ENCODE measurements at regions not wholly inside any gene's neighbourhood (a gene's known extent, or its start where the extent isn't known, plus 50 kb on each side); places are given as distances from the start of the nearest gene placed in this dataset.

- no peak for DNase-seq (ENCODE audit: low read depth in 1 of 2, low spot score in 1 of 2)
- in situ Hi-C loops (cut with HindIII; ENCODE audit: low pct_unique_long_range_greater_than_20kb, low sequenced_read_pairs) = no loop called here
- no peak for TF ChIP-seq JUND (IDR thresholded peaks at IDR 0.05; ENCODE audit: low read depth)
These were observed 163.7 kb downstream of the FBXO15 start for GRCh38 chr18:73983970-73984369.

- DNase-seq (ENCODE audit: low read depth in 1 of 2, low spot score in 1 of 2) = no peak
- in situ Hi-C loops (cut with HindIII; ENCODE audit: low pct_unique_long_range_greater_than_20kb, low sequenced_read_pairs) = no loop called here
- no peak for TF ChIP-seq JUND (IDR thresholded peaks at IDR 0.05; ENCODE audit: low read depth)
These were observed 164.1 kb downstream of the FBXO15 start for GRCh38 chr18:73983496-73983895.

- no peak for TF ChIP-seq JUND (IDR thresholded peaks at IDR 0.05; ENCODE audit: low read depth)
- no peak for DNase-seq (ENCODE audit: low read depth in 1 of 2, low spot score in 1 of 2)
- in situ Hi-C loops (cut with HindIII; ENCODE audit: low pct_unique_long_range_greater_than_20kb, low sequenced_read_pairs) = no loop called here
These were observed 165.8 kb downstream of the FBXO15 start for GRCh38 chr18:73981796-73982195.

- in situ Hi-C loops (cut with HindIII; ENCODE audit: low pct_unique_long_range_greater_than_20kb, low sequenced_read_pairs) = no loop called here
- DNase-seq (ENCODE audit: low read depth in 1 of 2, low spot score in 1 of 2) = peak; percentile 9 to 72
- TF ChIP-seq JUND (IDR thresholded peaks at IDR 0.05; ENCODE audit: low read depth) = no peak
These were observed 167.2 kb downstream of the FBXO15 start for GRCh38 chr18:73980289-73980979.

GRCh38 chr18:73979742-73980141 lies 167.9 kb downstream of the FBXO15 start:
- no peak for DNase-seq (ENCODE audit: low read depth in 1 of 2, low spot score in 1 of 2)
- in situ Hi-C loops (cut with HindIII; ENCODE audit: low pct_unique_long_range_greater_than_20kb, low sequenced_read_pairs) = no loop called here
- TF ChIP-seq JUND (IDR thresholded peaks at IDR 0.05; ENCODE audit: low read depth) = no peak

- no peak for DNase-seq (ENCODE audit: low read depth in 1 of 2, low spot score in 1 of 2)
- in situ Hi-C loops (cut with HindIII; ENCODE audit: low pct_unique_long_range_greater_than_20kb, low sequenced_read_pairs) = no loop called here
- TF ChIP-seq JUND (IDR thresholded peaks at IDR 0.05; ENCODE audit: low read depth) = no peak
These were observed 171.2 kb downstream of the FBXO15 start for GRCh38 chr18:73976433-73976832.

- DNase-seq (ENCODE audit: low read depth in 1 of 2, low spot score in 1 of 2) = no peak
- in situ Hi-C loops (cut with HindIII; ENCODE audit: low pct_unique_long_range_greater_than_20kb, low sequenced_read_pairs) = no loop called here
- no peak for TF ChIP-seq JUND (IDR thresholded peaks at IDR 0.05; ENCODE audit: low read depth)
These were observed 172.4 kb downstream of the FBXO15 start for GRCh38 chr18:73975266-73975665.

GRCh38 chr18:73973972-73974371 lies 173.7 kb downstream of the FBXO15 start:
- in situ Hi-C loops (cut with HindIII; ENCODE audit: low pct_unique_long_range_greater_than_20kb, low sequenced_read_pairs) = no loop called here
- no peak for DNase-seq (ENCODE audit: low read depth in 1 of 2, low spot score in 1 of 2)
- TF ChIP-seq JUND (IDR thresholded peaks at IDR 0.05; ENCODE audit: low read depth) = no peak

- in situ Hi-C loops (cut with HindIII; ENCODE audit: low pct_unique_long_range_greater_than_20kb, low sequenced_read_pairs) = no loop called here
- no peak for TF ChIP-seq JUND (IDR thresholded peaks at IDR 0.05; ENCODE audit: low read depth)
- no peak for DNase-seq (ENCODE audit: low read depth in 1 of 2, low spot score in 1 of 2)
These were observed 180.7 kb downstream of the FBXO15 start for GRCh38 chr18:73966954-73967353.

GRCh38 chr18:73962256-73962655 lies 185.4 kb downstream of the FBXO15 start:
- no peak for DNase-seq (ENCODE audit: low read depth in 1 of 2, low spot score in 1 of 2)
- TF ChIP-seq JUND (IDR thresholded peaks at IDR 0.05; ENCODE audit: low read depth) = no peak
- in situ Hi-C loops (cut with HindIII; ENCODE audit: low pct_unique_long_range_greater_than_20kb, low sequenced_read_pairs) = no loop called here

- in situ Hi-C loops (cut with HindIII; ENCODE audit: low pct_unique_long_range_greater_than_20kb, low sequenced_read_pairs) = no loop called here
These were observed 185.8 kb downstream of the FBXO15 start for GRCh38 chr18:73961804-73962203.

GRCh38 chr18:73959352-73959751 lies 188.3 kb downstream of the FBXO15 start:
- no peak for DNase-seq (ENCODE audit: low read depth in 1 of 2, low spot score in 1 of 2)
- TF ChIP-seq JUND (IDR thresholded peaks at IDR 0.05; ENCODE audit: low read depth) = no peak
- in situ Hi-C loops (cut with HindIII; ENCODE audit: low pct_unique_long_range_greater_than_20kb, low sequenced_read_pairs) = no loop called here

More at GRCh38 chr18:73961804-73962203, 185.8 kb downstream of the FBXO15 start:
- DNase-seq (ENCODE audit: low read depth in 1 of 2, low spot score in 1 of 2) = no peak
- no peak for TF ChIP-seq JUND (IDR thresholded peaks at IDR 0.05; ENCODE audit: low read depth)

GRCh38 chr18:73954268-73954667 lies 193.4 kb downstream of the FBXO15 start:
- no peak for DNase-seq (ENCODE audit: low read depth in 1 of 2, low spot score in 1 of 2)
- in situ Hi-C loops (cut with HindIII; ENCODE audit: low pct_unique_long_range_greater_than_20kb, low sequenced_read_pairs) = no loop called here
- no peak for TF ChIP-seq JUND (IDR thresholded peaks at IDR 0.05; ENCODE audit: low read depth)

All from T47D (cell line).